ENCODE measurements at regions not wholly inside any gene's neighbourhood (a gene's known extent, or its start where the extent isn't known, plus 50 kb on each side); places are given as distances from the start of the nearest gene placed in this dataset.

DNA sequence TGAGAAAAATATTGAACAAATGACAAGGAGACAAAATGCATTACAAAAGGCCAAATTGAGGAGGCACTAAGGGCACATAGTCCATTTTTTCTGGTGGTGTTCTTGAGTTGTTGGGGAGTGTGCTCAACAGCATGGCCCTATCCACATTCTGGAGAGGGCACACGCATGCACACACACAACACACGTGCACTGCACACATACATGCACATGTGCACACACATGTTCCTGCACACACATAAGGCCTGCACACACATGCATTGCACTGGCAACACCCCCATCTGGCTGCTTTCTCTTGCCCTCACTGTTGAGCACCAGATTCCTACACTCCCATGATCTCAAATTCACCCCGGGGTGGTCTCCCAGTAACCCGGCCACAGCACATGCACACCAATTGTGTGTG lies 659.2 kb upstream of the RAB6C start:
- TF ChIP-seq CTCF (conservative IDR thresholded peaks at IDR 0.05) (no peak), EZH2 (IDR thresholded peaks at IDR 0.05; ENCODE audit: low read depth) (no peak)
